Trophoblast cell (in vitro differentiated cells and primary cell): ENCODE measurements at regions not wholly inside any gene's neighbourhood (a gene's known extent, or its start where the extent isn't known, plus 50 kb on each side); places are given as distances from the start of the nearest gene placed in this dataset.

ENCODE experiments used
- DNase-seq, 2 donors: peaks; one replicate each; pipeline ENCODE4 v3.0.0-alpha.2; 2016
- H2AFZ ChIP-seq: 2 replicates; pipeline ENCODE4 v1.6.1; 2013; ENCODE audit warnings: low read length, moderate library complexity, mild to moderate bottlenecking; ENCODE audit not compliant: insufficient read depth, poor library complexity
- H2AK5ac ChIP-seq: 2 replicates; pipeline ENCODE4 v1.6.1; 2013; ENCODE audit warnings: mild to moderate bottlenecking, low read length
- H2BK120ac ChIP-seq: 2 replicates; pipeline ENCODE4 v1.6.1; 2013; ENCODE audit warnings: low read length, mild to moderate bottlenecking, moderate library complexity; ENCODE audit not compliant: insufficient read depth, poor library complexity
- H2BK12ac ChIP-seq: 2 replicates; pipeline ENCODE4 v1.6.1; 2013; ENCODE audit warnings: mild to moderate bottlenecking, low read length, moderate library complexity
- H2BK5ac ChIP-seq: 2 replicates; pipeline ENCODE4 v1.6.1; 2013; ENCODE audit warnings: low read length, low read depth, moderate library complexity, mild to moderate bottlenecking; ENCODE audit not compliant: poor library complexity
- H3K14ac ChIP-seq: 2 replicates; pipeline ENCODE4 v1.6.1; 2013; ENCODE audit warnings: mild to moderate bottlenecking, low read length
- H3K18ac ChIP-seq: 2 replicates; pipeline ENCODE4 v1.6.1; 2013; ENCODE audit warnings: mild to moderate bottlenecking, low read length
- H3K23ac ChIP-seq: 2 replicates; pipeline ENCODE4 v1.6.1; 2013; ENCODE audit warnings: low read length
- H3K27ac ChIP-seq: 2 replicates; pipeline ENCODE4 v1.5.1; 2013; ENCODE audit warnings: low read depth, mild to moderate bottlenecking, inconsistent platforms, low read length, moderate library complexity
- H3K27me3 ChIP-seq: 2 replicates; pipeline ENCODE4 v1.6.1; 2013; ENCODE audit warnings: inconsistent platforms, mild to moderate bottlenecking, low read length, moderate library complexity; ENCODE audit not compliant: insufficient read depth
- H3K36me3 ChIP-seq, 2 experiments: 1 replicate in 1 of 2; 2 replicates in 1 of 2; pipeline ENCODE4 v1.6.1; 2013; ENCODE audit warnings: low read length in 2 of 2, mild to moderate bottlenecking in 2 of 2, moderate library complexity in 1 of 2; ENCODE audit not compliant: insufficient read depth in 2 of 2, control insufficient read depth in 1 of 2
- H3K4ac ChIP-seq: 2 replicates; pipeline ENCODE4 v1.6.1; 2013; ENCODE audit warnings: low read depth, mild to moderate bottlenecking, low read length, moderate library complexity
- H3K4me1 ChIP-seq, 2 experiments: 1 replicate in 1 of 2; 2 replicates in 1 of 2; pipeline ENCODE4 v1.6.1; 2013; ENCODE audit warnings: low read length in 2 of 2, mild to moderate bottlenecking in 2 of 2, moderate library complexity in 1 of 2; ENCODE audit not compliant: insufficient read depth in 2 of 2, control insufficient read depth in 1 of 2
- H3K4me2 ChIP-seq: 2 replicates; pipeline ENCODE4 v1.6.1; 2013; ENCODE audit warnings: inconsistent platforms, mild to moderate bottlenecking, low read length, moderate library complexity
- H3K4me3 ChIP-seq: 2 replicates; pipeline ENCODE4 v1.5.1; 2013; ENCODE audit warnings: mild to moderate bottlenecking, low read depth, low read length, inconsistent platforms
- H3K79me1 ChIP-seq: one replicate; pipeline ENCODE4 v1.6.1; 2013; ENCODE audit warnings: low read length
- H3K79me2 ChIP-seq: 2 replicates; pipeline ENCODE4 v1.6.1; 2013; ENCODE audit warnings: low read length, mild to moderate bottlenecking; ENCODE audit not compliant: control insufficient read depth, insufficient read depth, poor library complexity
- H3K9ac ChIP-seq: 2 replicates; pipeline ENCODE4 v1.6.1; 2013; ENCODE audit warnings: mild to moderate bottlenecking, low read length
- H3K9me3 ChIP-seq: 2 replicates; pipeline ENCODE4 v1.6.1; 2013; ENCODE audit warnings: low read depth, mild to moderate bottlenecking, control low read depth, inconsistent platforms, low read length; ENCODE audit not compliant: insufficient read depth
- H4K12ac ChIP-seq: 2 replicates; pipeline ENCODE4 v1.6.1; 2013; ENCODE audit warnings: low read depth, mild to moderate bottlenecking, low read length, moderate library complexity
- H4K8ac ChIP-seq: 2 replicates; pipeline ENCODE4 v1.6.1; 2013; ENCODE audit warnings: low read depth, mild to moderate bottlenecking, low read length, moderate library complexity
- H4K91ac ChIP-seq: one replicate; pipeline ENCODE4 v1.6.1; 2013; ENCODE audit warnings: low read depth, mild to moderate bottlenecking, low read length, moderate library complexity
- WGBS: extraction: QIAGEN DNeasy Blood & Tissue Kit; methylation state at CpG from one replicate; pipeline ENCODE4 v1.1.7; 2013; ENCODE audit warnings: missing lambda C conversion rate; ENCODE audit not compliant: insufficient read length, insufficient coverage; ENCODE audit errors: extremely low coverage; 5-methylcytosine and 5-hydroxymethylcytosine counted together

GRCh38 chr1:219088778-219089557 lies 84.7 kb upstream of the LYPLAL1 start:
- H3K4me1 ChIP-seq = no peaks in the 10 kb centered on the region
- H3K23ac ChIP-seq = no peak overlapping the region
- no peak overlapping the region for H3K18ac ChIP-seq
- no peak overlapping the region for H3K9ac ChIP-seq
- H3K4me3 ChIP-seq = no peak overlapping the region
- no peaks in the 10 kb centered on the region for H3K79me2 ChIP-seq
- no peaks in the 10 kb centered on the region for H3K27me3 ChIP-seq
- WGBS = no CpG with 5 or more reads among the region's 5 CpGs
- DNase-seq = peak; percentile 81 to 85
- no peak overlapping the region for H2BK12ac ChIP-seq
- no peak overlapping the region for H2AFZ ChIP-seq
- H3K79me1 ChIP-seq = no peaks in the 10 kb centered on the region
- H4K12ac ChIP-seq = peak overlapping the region; percentile 25
- H4K91ac ChIP-seq = no peak overlapping the region
- H3K27ac ChIP-seq = no peak overlapping the region
- H3K4ac ChIP-seq = no peak overlapping the region
- H3K9me3 ChIP-seq = peaks cover 2% of the 10 kb centered on the region
- H3K36me3 ChIP-seq = no peaks in the 10 kb centered on the region
- no peak overlapping the region for H2BK120ac ChIP-seq
- no peak overlapping the region for H2AK5ac ChIP-seq
- no peak overlapping the region for H2BK5ac ChIP-seq
- no peak overlapping the region for H3K4me2 ChIP-seq
- H3K14ac ChIP-seq = no peak overlapping the region
- no peak overlapping the region for H4K8ac ChIP-seq

- Histone ChIP-seq H2BK12ac (no peak overlapping the region), H2BK5ac (no peak overlapping the region), H3K14ac (no peak overlapping the region), H3K9me3 (peaks cover 2% of the 10 kb centered on the region), H4K12ac (no peak overlapping the region), H2BK120ac (no peak overlapping the region), H3K4me2 (no peak overlapping the region), H3K79me1 (no peaks in the 10 kb centered on the region), H3K23ac (no peak overlapping the region), H3K27me3 (no peaks in the 10 kb centered on the region), H3K79me2 (no peaks in the 10 kb centered on the region), H3K9ac (no peak overlapping the region), H2AK5ac (no peak overlapping the region), H3K18ac (no peak overlapping the region), H3K4me3 (no peak overlapping the region), H4K91ac (no peak overlapping the region), H3K36me3 (no peaks in the 10 kb centered on the region), H4K8ac (no peak overlapping the region), H3K4me1 (no peaks in the 10 kb centered on the region), H3K4ac (no peak overlapping the region), H2AFZ (no peak overlapping the region), H3K27ac (no peak overlapping the region)
- no CpG with 5 or more reads among the region's 1 CpG for WGBS
- DNase-seq = peak in 1 of 2 donors; percentile 11
These were observed 83.1 kb upstream of the LYPLAL1 start for GRCh38 chr1:219090607-219091006.

- Histone ChIP-seq H4K8ac (no peak overlapping the region), H3K18ac (no peak overlapping the region), H3K27ac (no peak overlapping the region), H2AK5ac (no peak overlapping the region), H3K79me2 (no peaks in the 10 kb centered on the region), H2BK120ac (no peak overlapping the region), H4K12ac (no peak overlapping the region), H3K9ac (no peak overlapping the region), H3K27me3 (no peaks in the 10 kb centered on the region), H3K4me2 (no peak overlapping the region), H3K4ac (no peak overlapping the region), H2BK12ac (no peak overlapping the region), H3K9me3 (peaks cover 2% of the 10 kb centered on the region), H3K36me3 (no peaks in the 10 kb centered on the region), H2BK5ac (no peak overlapping the region), H3K4me1 (no peaks in the 10 kb centered on the region), H3K4me3 (no peak overlapping the region), H2AFZ (no peak overlapping the region), H3K23ac (no peak overlapping the region), H3K79me1 (no peaks in the 10 kb centered on the region), H3K14ac (no peak overlapping the region), H4K91ac (no peak overlapping the region)
- no peak for DNase-seq
- WGBS = no CpG with 5 or more reads among the region's 1 CpG
These were observed 81.5 kb upstream of the LYPLAL1 start for GRCh38 chr1:219092206-219092605.

GRCh38 chr1:219099307-219099706 lies 74.4 kb upstream of the LYPLAL1 start:
- no peak for DNase-seq
- Histone ChIP-seq H3K4me3 (no peak overlapping the region), H2AFZ (no peak overlapping the region), H3K14ac (no peak overlapping the region), H3K9me3 (no peaks in the 10 kb centered on the region), H4K12ac (no peak overlapping the region), H3K79me1 (no peaks in the 10 kb centered on the region), H2BK5ac (no peak overlapping the region), H3K36me3 (no peaks in the 10 kb centered on the region), H2BK120ac (no peak overlapping the region), H3K18ac (no peak overlapping the region), H3K9ac (no peak overlapping the region), H3K4me2 (no peak overlapping the region), H3K27me3 (no peaks in the 10 kb centered on the region), H3K27ac (no peak overlapping the region), H2BK12ac (no peak overlapping the region), H3K4ac (no peak overlapping the region), H2AK5ac (no peak overlapping the region), H4K8ac (no peak overlapping the region), H3K79me2 (no peaks in the 10 kb centered on the region), H4K91ac (no peak overlapping the region), H3K4me1 (no peaks in the 10 kb centered on the region), H3K23ac (no peak overlapping the region)
- WGBS = no CpG with 5 or more reads among the region's 1 CpG
